ENCODE measurements at regions not wholly inside any gene's neighbourhood (a gene's known extent, or its start where the extent isn't known, plus 50 kb on each side); places are given as distances from the start of the nearest gene placed in this dataset.

DNA sequence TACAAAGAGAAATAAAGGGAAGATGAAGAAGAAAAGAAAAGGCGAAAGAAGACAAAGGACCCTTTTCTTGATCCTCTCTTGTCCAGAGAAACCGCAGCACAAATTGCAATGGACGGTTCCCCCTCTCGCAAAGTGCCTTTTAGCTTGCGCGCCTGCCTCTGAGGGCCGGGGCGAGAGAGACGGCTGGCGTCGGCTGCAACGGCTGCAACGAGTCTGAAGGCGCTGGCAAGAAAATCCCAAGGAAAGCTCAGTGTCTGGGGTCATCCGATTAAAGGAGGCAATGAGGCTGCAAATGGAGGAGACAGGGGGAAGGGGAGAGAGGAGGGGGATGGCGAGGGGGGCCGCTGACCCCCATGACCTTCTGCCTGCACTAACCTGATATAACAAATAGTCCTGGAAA, 671.5 kb downstream of the MED13L start:
- TF ChIP-seq, protein P1, sequence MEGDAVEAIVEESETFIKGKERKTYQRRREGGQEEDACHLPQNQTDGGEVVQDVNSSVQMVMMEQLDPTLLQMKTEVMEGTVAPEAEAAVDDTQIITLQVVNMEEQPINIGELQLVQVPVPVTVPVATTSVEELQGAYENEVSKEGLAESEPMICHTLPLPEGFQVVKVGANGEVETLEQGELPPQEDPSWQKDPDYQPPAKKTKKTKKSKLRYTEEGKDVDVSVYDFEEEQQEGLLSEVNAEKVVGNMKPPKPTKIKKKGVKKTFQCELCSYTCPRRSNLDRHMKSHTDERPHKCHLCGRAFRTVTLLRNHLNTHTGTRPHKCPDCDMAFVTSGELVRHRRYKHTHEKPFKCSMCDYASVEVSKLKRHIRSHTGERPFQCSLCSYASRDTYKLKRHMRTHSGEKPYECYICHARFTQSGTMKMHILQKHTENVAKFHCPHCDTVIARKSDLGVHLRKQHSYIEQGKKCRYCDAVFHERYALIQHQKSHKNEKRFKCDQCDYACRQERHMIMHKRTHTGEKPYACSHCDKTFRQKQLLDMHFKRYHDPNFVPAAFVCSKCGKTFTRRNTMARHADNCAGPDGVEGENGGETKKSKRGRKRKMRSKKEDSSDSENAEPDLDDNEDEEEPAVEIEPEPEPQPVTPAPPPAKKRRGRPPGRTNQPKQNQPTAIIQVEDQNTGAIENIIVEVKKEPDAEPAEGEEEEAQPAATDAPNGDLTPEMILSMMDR (conservative IDR thresholded peaks at IDR 0.05 in 1 of 2, IDR thresholded peaks at IDR 0.05 in 1 of 2; ENCODE audit: low read depth in 1 of 2, low read length in 2 of 2): no peak
- no peak for TF ChIP-seq EZH2 (IDR thresholded peaks at IDR 0.05; ENCODE audit: low read length, missing control alignments)

All from fibroblast of lung (primary cell).